ENCODE measurements at regions not wholly inside any gene's neighbourhood (a gene's known extent, or its start where the extent isn't known, plus 50 kb on each side); places are given as distances from the start of the nearest gene placed in this dataset.
"Not testable (repeated sequence)": the region's sequence is repeated elsewhere in the genome, so short reads cannot be mapped to it uniquely, and the experiment has no call there.

GRCh38 chr3:34650131-34650530 lies 851.7 kb downstream of the PDCD6IP start:
- no peak for DNase-seq (ENCODE audit: low read depth in 2 of 2)
- no peak overlapping the region for H3K4me3 ChIP-seq (replicated peaks in 1 of 2; ENCODE audit: low read depth in 2 of 2, low read length in 2 of 2)
- no peak for TF ChIP-seq CTCF (IDR thresholded peaks at IDR 0.05; ENCODE audit: low read depth, low read length)

- DNase-seq (ENCODE audit: low read depth in 2 of 2), result no peak
- no peak overlapping the region for H3K4me3 ChIP-seq (replicated peaks in 1 of 2; ENCODE audit: low read depth in 2 of 2, low read length in 2 of 2)
- TF ChIP-seq CTCF (IDR thresholded peaks at IDR 0.05; ENCODE audit: low read depth, low read length), result no peak
These were observed 870.5 kb downstream of the PDCD6IP start for GRCh38 chr3:34668915-34669314.

- no peak overlapping the region for H3K4me3 ChIP-seq (replicated peaks in 1 of 2; ENCODE audit: low read depth in 2 of 2, low read length in 2 of 2)
- no peak for TF ChIP-seq CTCF (IDR thresholded peaks at IDR 0.05; ENCODE audit: low read depth, low read length)
- no peak for DNase-seq (ENCODE audit: low read depth in 2 of 2)
These were observed 871.1 kb downstream of the PDCD6IP start for GRCh38 chr3:34669490-34669889.

GRCh38 chr3:34675383-34676120 lies 877.1 kb downstream of the PDCD6IP start:
- no peak for TF ChIP-seq CTCF (IDR thresholded peaks at IDR 0.05; ENCODE audit: low read depth, low read length)
- peak; percentile 3 to 33 for DNase-seq (ENCODE audit: low read depth in 2 of 2)
- H3K4me3 ChIP-seq (replicated peaks in 1 of 2; ENCODE audit: low read depth in 2 of 2, low read length in 2 of 2), result no peak overlapping the region

GRCh38 chr3:34676436-34676835 lies 878.0 kb downstream of the PDCD6IP start:
- TF ChIP-seq CTCF (IDR thresholded peaks at IDR 0.05; ENCODE audit: low read depth, low read length), result no peak
- no peak overlapping the region for H3K4me3 ChIP-seq (replicated peaks in 1 of 2; ENCODE audit: low read depth in 2 of 2, low read length in 2 of 2)
- DNase-seq (ENCODE audit: low read depth in 2 of 2), result peak in 1 of 2 donors; percentile 51

GRCh38 chr3:34678575-34678974 lies 880.1 kb downstream of the PDCD6IP start:
- no peak for TF ChIP-seq CTCF (IDR thresholded peaks at IDR 0.05; ENCODE audit: low read depth, low read length)
- no peak overlapping the region for H3K4me3 ChIP-seq (replicated peaks in 1 of 2; ENCODE audit: low read depth in 2 of 2, low read length in 2 of 2)
- peak in 1 of 2 donors; percentile 6 for DNase-seq (ENCODE audit: low read depth in 2 of 2)

- peak in 1 of 2 donors; percentile 2 for DNase-seq (ENCODE audit: low read depth in 2 of 2)
- H3K4me3 ChIP-seq (replicated peaks in 1 of 2; ENCODE audit: low read depth in 2 of 2, low read length in 2 of 2), result not testable (repeated sequence)
These were observed 880.6 kb downstream of the PDCD6IP start for GRCh38 chr3:34679055-34679454.
